Psoas muscle (tissue), 7 donors: ENCODE measurements at regions not wholly inside any gene's neighbourhood (a gene's known extent, or its start where the extent isn't known, plus 50 kb on each side); places are given as distances from the start of the nearest gene placed in this dataset.

Experiments
- ATAC-seq, 4 donors: fragments of 200-7000 bp; cut with Tn5 transposase; one replicate each; pipeline ENCODE4 v1.9.1; 2020; ENCODE audit warnings: moderate library complexity in 3 of 4, mild to moderate bottlenecking in 2 of 4
- DNase-seq, 2 donors: peaks; one replicate each; pipeline ENCODE4 v3.0.0-alpha.2; 2020
- H3K27ac ChIP-seq: fragments of 200-600 bp; one replicate; pipeline ENCODE4 v1.8.0; 2022
- H3K27me3 ChIP-seq, 3 donors: fragments of 200-600 bp in 1 of 3; one replicate each; pipeline versions ENCODE4 v1.6.1 to v1.8.0; 2013 to 2022; ENCODE audit warnings: low read length in 2 of 3, mild to moderate bottlenecking in 2 of 3, moderate library complexity in 1 of 3; ENCODE audit not compliant: insufficient read depth in 3 of 3
- H3K36me3 ChIP-seq, 2 donors: fragments of 200-600 bp in 1 of 2; one replicate each; pipeline versions ENCODE4 v1.6.1 to v1.8.0; 2013 to 2022; ENCODE audit warnings: low read depth in 1 of 2, mild to moderate bottlenecking in 1 of 2, moderate library complexity in 1 of 2; ENCODE audit not compliant: insufficient read depth in 1 of 2
- H3K4me1 ChIP-seq: fragments of 200-600 bp; one replicate; pipeline ENCODE4 v1.8.0; 2022
- H3K4me3 ChIP-seq: fragments of 200-600 bp; one replicate; pipeline ENCODE4 v1.8.0; 2022; ENCODE audit warnings: mild to moderate bottlenecking
- H3K9me3 ChIP-seq: fragments of 200-600 bp; one replicate; pipeline ENCODE4 v1.8.0; 2022
- CTCF ChIP-seq: fragments of 200-600 bp; IDR thresholded peaks from one replicate; pipeline ENCODE4 v1.8.0; 2022; ENCODE audit warnings: antibody characterized with exemption
- WGBS, 3 donors: extraction: QIAGEN DNeasy Blood & Tissue Kit; methylation state at CpG; one replicate each; pipeline versions ENCODE4 v1.1.6 to v1.1.7; 2013; 5-methylcytosine and 5-hydroxymethylcytosine counted together
- intact Hi-C, 2 donors: fragments of 100-400 bp; cut with DNase I; formaldehyde crosslinking; loops; one replicate each; pipeline versions ENCODE4 v1.11.0 to v1.14.2; 2022
- donor health status: healthy with polysubstance abuse.
- donor health status: DM: no; HTN: no; CAD: no; lungs with moderate emphysema.
- donor health status: Bipolar disorder and iron deficiency.
- donor health status: healthy.
- donor health status: DM: yes; HTN: yes; CAD: no.
- donor health status: DM: no; HTN: no; CAD: no.
- donor health status: DM: yes; HTN: yes; CAD: no.

- no peak for TF ChIP-seq CTCF
- Histone ChIP-seq H3K9me3 (no peaks in the 10 kb centered on the region), H3K27ac (no peak overlapping the region), H3K4me3 (no peak overlapping the region), H3K4me1 (no peaks in the 10 kb centered on the region), H3K36me3 (no peaks in the 10 kb centered on the region), H3K27me3 (peaks cover 0 to 2% (median 0%) of the 10 kb centered on the region in 3 donors)
- intact Hi-C loops = no loop called here
- WGBS, 3 donors = 78 to 86% (median 85%) methylated on average over 2 of the region's 2 CpGs
- no peak for ATAC-seq
- no peak for DNase-seq
Observed at GRCh38 chr6:84504025-84504424, 260.4 kb downstream of the TBX18 start.

- Histone ChIP-seq H3K27ac (no peak overlapping the region), H3K27me3 (peaks cover 0 to 2% (median 0%) of the 10 kb centered on the region in 3 donors), H3K4me1 (no peaks in the 10 kb centered on the region), H3K9me3 (no peaks in the 10 kb centered on the region), H3K4me3 (no peak overlapping the region), H3K36me3 (no peaks in the 10 kb centered on the region)
- DNase-seq = no peak
- no peak for ATAC-seq
- WGBS, 3 donors = 51 to 57% (median 56%) methylated on average over 3 of the region's 3 CpGs
- intact Hi-C loops = no loop called here
- TF ChIP-seq CTCF = no peak
Observed at GRCh38 chr6:84501315-84501714, 263.1 kb downstream of the TBX18 start.

- Histone ChIP-seq H3K27me3 (peaks cover 0 to 2% (median 0%) of the 10 kb centered on the region in 3 donors), H3K4me3 (no peak overlapping the region), H3K36me3 (no peaks in the 10 kb centered on the region), H3K27ac (no peak overlapping the region), H3K4me1 (no peaks in the 10 kb centered on the region), H3K9me3 (no peaks in the 10 kb centered on the region)
- intact Hi-C loops = no loop called here
- 69 to 76% (median 70%) methylated on average over 3 of the region's 3 CpGs for whole genome bisulfite sequencing, 3 donors
- TF ChIP-seq CTCF = no peak
- DNase-seq = no peak
- no peak for ATAC-seq
Observed at GRCh38 chr6:84500726-84501125, 263.7 kb downstream of the TBX18 start.

- TF ChIP-seq CTCF = no peak
- peaks cover 0 to 2% (median 0%) of the 10 kb centered on the region in 3 donors for H3K27me3 ChIP-seq
- H3K27ac ChIP-seq = no peak overlapping the region
- H3K4me3 ChIP-seq = no peak overlapping the region
- H3K9me3 ChIP-seq = no peaks in the 10 kb centered on the region
- no peaks in the 10 kb centered on the region for H3K36me3 ChIP-seq
- intact Hi-C loops = no loop called here
- no peaks in the 10 kb centered on the region for H3K4me1 ChIP-seq
- ATAC-seq (no peak), DNase-seq (no peak)
- WGBS, 3 donors = 45 to 53% (median 48%) methylated on average over 2 of the region's 2 CpGs
Observed at GRCh38 chr6:84498905-84499304, 265.5 kb downstream of the TBX18 start.
